HEK293 (cell line): ENCODE measurements at regions not wholly inside any gene's neighbourhood (a gene's known extent, or its start where the extent isn't known, plus 50 kb on each side); places are given as distances from the start of the nearest gene placed in this dataset.

Experiments
- FEZF1 ChIP-seq: fragments of 450-650 bp; formaldehyde crosslinking; IDR thresholded peaks from 2 replicates; pipeline ENCODE4 v1.5.1; 2016; ENCODE audit warnings: missing biosample characterization, missing genetic modification characterization
- MEIS1 ChIP-seq: sonication (generic); formaldehyde crosslinking; IDR thresholded peaks from 2 replicates; pipeline ENCODE4 v1.8.1; 2022; ENCODE audit warnings: missing genetic modification reagents, mild to moderate bottlenecking, borderline replicate concordance
- ZNF19 ChIP-seq: fragments of 450-650 bp; formaldehyde crosslinking; IDR thresholded peaks from 2 replicates; pipeline ENCODE4; 2016; ENCODE audit warnings: missing biosample characterization, missing genetic modification characterization, low read depth
- ZNF660 ChIP-seq: fragments of 450-650 bp; IDR thresholded peaks from 2 replicates; pipeline ENCODE4 v1.5.1; 2018; ENCODE audit warnings: missing biosample characterization, mild to moderate bottlenecking, missing genetic modification characterization
- ZNF777 ChIP-seq: fragments of 450-650 bp; formaldehyde crosslinking; IDR thresholded peaks from 2 replicates; pipeline ENCODE4 v1.5.1; 2017; ENCODE audit warnings: missing biosample characterization, missing genetic modification characterization, borderline replicate concordance
- ZNF843 ChIP-seq: fragments of 450-650 bp; formaldehyde crosslinking; IDR thresholded peaks from 2 replicates; pipeline ENCODE4 v1.5.1; 2016; ENCODE audit warnings: missing biosample characterization, missing genetic modification characterization
- TF ChIP-seq, protein P1 (sequence below): fragments of 450-650 bp; formaldehyde crosslinking; IDR thresholded peaks from 2 replicates; pipeline ENCODE4 v1.5.1; 2016; ENCODE audit warnings: missing biosample characterization, missing genetic modification characterization
- TF ChIP-seq, protein P2 (sequence below): fragments of 450-650 bp; formaldehyde crosslinking; IDR thresholded peaks from 2 replicates; pipeline ENCODE4 v1.5.1; 2016; ENCODE audit warnings: missing biosample characterization, missing genetic modification characterization

DNA sequence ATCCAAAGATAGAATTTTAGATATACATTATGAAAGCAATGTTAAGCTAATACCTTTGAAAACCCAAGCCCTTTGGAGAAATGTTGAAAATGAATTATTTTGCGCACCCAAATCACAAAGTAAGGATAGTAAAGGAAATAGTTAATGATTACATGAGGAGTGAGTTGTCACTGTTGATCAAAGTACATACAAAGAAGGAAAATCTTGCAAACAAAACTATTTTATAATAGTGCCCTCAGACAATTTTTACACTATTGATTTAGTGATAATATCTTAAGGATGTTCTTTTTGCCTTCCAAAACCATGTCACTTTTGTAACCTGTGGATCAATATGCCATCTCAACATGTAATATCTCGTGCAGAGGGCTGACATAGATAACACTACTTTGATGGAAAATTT lies 146.8 kb downstream of the DUSP6 start:
- TF ChIP-seq, protein P1, sequence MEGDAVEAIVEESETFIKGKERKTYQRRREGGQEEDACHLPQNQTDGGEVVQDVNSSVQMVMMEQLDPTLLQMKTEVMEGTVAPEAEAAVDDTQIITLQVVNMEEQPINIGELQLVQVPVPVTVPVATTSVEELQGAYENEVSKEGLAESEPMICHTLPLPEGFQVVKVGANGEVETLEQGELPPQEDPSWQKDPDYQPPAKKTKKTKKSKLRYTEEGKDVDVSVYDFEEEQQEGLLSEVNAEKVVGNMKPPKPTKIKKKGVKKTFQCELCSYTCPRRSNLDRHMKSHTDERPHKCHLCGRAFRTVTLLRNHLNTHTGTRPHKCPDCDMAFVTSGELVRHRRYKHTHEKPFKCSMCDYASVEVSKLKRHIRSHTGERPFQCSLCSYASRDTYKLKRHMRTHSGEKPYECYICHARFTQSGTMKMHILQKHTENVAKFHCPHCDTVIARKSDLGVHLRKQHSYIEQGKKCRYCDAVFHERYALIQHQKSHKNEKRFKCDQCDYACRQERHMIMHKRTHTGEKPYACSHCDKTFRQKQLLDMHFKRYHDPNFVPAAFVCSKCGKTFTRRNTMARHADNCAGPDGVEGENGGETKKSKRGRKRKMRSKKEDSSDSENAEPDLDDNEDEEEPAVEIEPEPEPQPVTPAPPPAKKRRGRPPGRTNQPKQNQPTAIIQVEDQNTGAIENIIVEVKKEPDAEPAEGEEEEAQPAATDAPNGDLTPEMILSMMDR (tag by site-specific recombination): no peak
- TF ChIP-seq, protein P2, sequence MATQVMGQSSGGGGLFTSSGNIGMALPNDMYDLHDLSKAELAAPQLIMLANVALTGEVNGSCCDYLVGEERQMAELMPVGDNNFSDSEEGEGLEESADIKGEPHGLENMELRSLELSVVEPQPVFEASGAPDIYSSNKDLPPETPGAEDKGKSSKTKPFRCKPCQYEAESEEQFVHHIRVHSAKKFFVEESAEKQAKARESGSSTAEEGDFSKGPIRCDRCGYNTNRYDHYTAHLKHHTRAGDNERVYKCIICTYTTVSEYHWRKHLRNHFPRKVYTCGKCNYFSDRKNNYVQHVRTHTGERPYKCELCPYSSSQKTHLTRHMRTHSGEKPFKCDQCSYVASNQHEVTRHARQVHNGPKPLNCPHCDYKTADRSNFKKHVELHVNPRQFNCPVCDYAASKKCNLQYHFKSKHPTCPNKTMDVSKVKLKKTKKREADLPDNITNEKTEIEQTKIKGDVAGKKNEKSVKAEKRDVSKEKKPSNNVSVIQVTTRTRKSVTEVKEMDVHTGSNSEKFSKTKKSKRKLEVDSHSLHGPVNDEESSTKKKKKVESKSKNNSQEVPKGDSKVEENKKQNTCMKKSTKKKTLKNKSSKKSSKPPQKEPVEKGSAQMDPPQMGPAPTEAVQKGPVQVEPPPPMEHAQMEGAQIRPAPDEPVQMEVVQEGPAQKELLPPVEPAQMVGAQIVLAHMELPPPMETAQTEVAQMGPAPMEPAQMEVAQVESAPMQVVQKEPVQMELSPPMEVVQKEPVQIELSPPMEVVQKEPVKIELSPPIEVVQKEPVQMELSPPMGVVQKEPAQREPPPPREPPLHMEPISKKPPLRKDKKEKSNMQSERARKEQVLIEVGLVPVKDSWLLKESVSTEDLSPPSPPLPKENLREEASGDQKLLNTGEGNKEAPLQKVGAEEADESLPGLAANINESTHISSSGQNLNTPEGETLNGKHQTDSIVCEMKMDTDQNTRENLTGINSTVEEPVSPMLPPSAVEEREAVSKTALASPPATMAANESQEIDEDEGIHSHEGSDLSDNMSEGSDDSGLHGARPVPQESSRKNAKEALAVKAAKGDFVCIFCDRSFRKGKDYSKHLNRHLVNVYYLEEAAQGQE (tag by site-specific recombination): no peak
- TF ChIP-seq ZNF660 (tag by site-specific recombination) (no peak), ZNF777 (tag by site-specific recombination) (no peak), ZNF843 (tag by site-specific recombination) (no peak), FEZF1 (tag by site-specific recombination) (no peak), ZNF19 (no peak), MEIS1 (CRISPR knock-in tag) (no peak)
